ENCODE measurements at regions not wholly inside any gene's neighbourhood (a gene's known extent, or its start where the extent isn't known, plus 50 kb on each side); places are given as distances from the start of the nearest gene placed in this dataset.

DNA sequence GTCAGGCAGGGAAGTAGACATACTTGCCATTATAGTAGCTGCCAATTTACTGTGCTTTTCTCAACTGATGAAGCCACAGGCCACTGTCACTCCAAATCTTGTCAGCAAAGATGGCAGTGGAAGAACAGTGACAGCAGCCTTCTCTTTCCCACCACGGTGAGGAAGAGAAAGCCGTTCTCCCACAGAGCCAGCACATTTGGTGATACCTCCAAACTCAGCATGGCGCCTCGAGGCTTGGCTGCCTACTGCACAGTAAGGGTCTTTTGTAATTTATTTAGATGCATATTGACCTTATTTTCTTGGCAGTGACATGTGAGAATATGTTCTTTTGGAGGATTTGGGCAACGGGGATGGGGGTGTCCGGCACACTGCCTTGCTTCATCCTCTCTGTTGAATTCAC, 117.2 kb upstream of the CDH20 start:
- Mint-ChIP-seq H3K4me1 (no peaks in the 10 kb centered on the region), H3K27ac (no peak overlapping the region), H3K9me3 (no peaks in the 10 kb centered on the region), H3K27me3 (no peaks in the 10 kb centered on the region), H3K36me3 (ENCODE audit: low read depth) (no peaks in the 10 kb centered on the region), H3K4me3 (no peak overlapping the region)
- intact Hi-C loops (cut with micrococcal nuclease): no loop called here
- no peak for DNase-seq

DNA sequence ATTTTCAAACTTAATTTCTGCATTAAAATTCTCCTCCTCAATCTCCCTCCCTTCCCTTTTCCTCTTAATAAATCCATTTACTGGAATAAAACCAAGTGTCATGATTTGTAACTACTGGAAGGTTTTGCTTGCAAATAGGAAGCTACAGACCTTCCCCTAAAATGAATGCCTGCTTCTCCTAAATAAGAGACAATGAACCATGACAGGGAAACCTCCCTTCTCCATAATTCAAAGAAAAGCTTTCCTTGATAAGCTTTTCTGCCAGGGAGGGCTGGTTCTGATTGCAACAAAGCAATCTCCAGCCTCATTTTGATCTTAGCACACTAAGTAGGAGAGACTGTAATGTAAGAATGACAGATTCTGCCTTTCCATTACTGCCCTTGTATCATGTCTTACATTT, 111.0 kb upstream of the CDH20 start:
- H3K27me3 Mint-ChIP-seq: no peaks in the 10 kb centered on the region
- peaks cover 4% of the 10 kb centered on the region for H3K9me3 Mint-ChIP-seq
- intact Hi-C loops (cut with micrococcal nuclease): no loop called here
- H3K27ac Mint-ChIP-seq: no peak overlapping the region
- DNase-seq: no peak
- no peaks in the 10 kb centered on the region for H3K4me1 Mint-ChIP-seq
- no peaks in the 10 kb centered on the region for H3K36me3 Mint-ChIP-seq (ENCODE audit: low read depth)
- no peak overlapping the region for H3K4me3 Mint-ChIP-seq

DNA sequence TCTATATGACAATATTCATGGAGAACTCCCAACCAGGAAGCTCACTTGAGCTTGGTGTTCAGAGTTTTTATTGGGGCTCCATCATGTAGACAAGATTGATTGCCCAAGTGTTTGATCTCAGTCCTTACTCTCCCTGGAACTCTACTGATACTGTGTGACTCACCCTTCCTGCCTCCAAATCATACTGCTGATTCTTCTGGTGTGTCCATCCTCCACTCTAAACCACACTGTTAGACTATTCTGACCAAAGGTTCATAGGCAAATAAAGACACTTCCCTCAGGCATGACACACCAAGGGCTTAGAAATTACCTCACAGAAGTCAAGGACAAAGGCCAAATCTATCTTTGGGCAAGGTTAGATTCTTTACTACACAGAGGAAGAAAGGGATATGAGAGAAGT, 107.9 kb upstream of the CDH20 start:
- intact Hi-C loops (cut with micrococcal nuclease): no loop called here
- DNase-seq: no peak
- H3K36me3 Mint-ChIP-seq (ENCODE audit: low read depth): no peaks in the 10 kb centered on the region
- H3K9me3 Mint-ChIP-seq: peaks cover 4% of the 10 kb centered on the region
- no peak overlapping the region for H3K27ac Mint-ChIP-seq
- H3K27me3 Mint-ChIP-seq: no peaks in the 10 kb centered on the region
- no peaks in the 10 kb centered on the region for H3K4me1 Mint-ChIP-seq
- no peak overlapping the region for H3K4me3 Mint-ChIP-seq

DNA sequence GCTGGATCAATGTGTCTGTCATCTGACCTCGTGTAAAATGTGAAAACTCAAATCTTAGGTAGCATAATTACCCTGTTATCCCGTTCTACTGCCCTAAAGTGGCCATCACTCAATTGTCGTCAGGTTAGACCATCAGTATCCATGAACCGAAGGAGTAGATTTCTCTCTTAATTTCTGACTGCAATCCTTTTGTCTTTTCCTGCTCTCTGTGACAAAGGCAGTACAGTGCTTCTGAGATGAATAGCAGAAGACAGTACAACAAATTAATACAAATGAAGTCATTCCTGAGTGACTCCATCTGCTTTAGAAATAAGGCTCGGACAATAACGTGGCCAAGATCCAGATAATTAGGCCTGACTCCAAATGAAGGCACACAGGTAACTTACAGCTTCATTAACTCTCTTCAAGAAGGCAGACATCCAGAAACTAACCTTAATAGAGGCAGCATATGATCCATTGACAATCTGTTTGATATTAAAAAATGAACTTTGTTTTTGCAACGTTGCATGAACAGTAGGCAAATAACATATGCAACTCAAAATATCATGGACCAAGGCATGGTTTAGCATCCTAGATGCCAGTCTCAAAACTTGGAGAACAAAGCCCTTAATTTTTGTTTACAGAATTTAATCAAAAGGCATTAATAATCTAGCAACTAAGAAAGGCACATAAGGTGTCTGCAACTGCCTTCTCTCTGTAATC, 96.7 kb upstream of the CDH20 start:
- intact Hi-C loops (cut with micrococcal nuclease): no loop called here
- no peak for DNase-seq
- Mint-ChIP-seq H3K36me3 (ENCODE audit: low read depth) (no peaks in the 10 kb centered on the region), H3K9me3 (no peaks in the 10 kb centered on the region), H3K4me3 (no peak overlapping the region), H3K27me3 (no peaks in the 10 kb centered on the region), H3K4me1 (no peaks in the 10 kb centered on the region), H3K27ac (no peak overlapping the region)

DNA sequence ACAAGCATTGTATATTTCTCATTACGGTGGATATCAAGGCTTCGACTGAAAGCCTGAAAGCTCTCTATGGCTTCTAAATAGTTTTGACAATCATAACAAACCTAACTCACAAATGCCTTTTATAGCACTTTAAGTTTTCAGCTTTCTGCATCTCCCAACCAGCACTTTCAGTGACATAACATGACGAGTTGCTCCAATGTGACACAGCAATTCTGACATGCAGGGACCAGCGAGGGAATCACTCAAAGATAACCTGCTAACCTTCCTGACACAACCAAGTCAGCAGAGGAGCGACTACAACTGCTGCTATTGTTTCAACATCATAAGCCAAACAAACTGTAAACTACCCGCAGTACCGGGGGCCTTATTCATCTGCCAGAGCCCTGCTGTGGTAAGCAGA, 95.7 kb upstream of the CDH20 start:
- Mint-ChIP-seq H3K4me3 (no peak overlapping the region), H3K27me3 (no peaks in the 10 kb centered on the region), H3K27ac (no peak overlapping the region), H3K9me3 (no peaks in the 10 kb centered on the region), H3K4me1 (no peaks in the 10 kb centered on the region), H3K36me3 (ENCODE audit: low read depth) (no peaks in the 10 kb centered on the region)
- no peak for DNase-seq
- intact Hi-C loops (cut with micrococcal nuclease): no loop called here

DNA sequence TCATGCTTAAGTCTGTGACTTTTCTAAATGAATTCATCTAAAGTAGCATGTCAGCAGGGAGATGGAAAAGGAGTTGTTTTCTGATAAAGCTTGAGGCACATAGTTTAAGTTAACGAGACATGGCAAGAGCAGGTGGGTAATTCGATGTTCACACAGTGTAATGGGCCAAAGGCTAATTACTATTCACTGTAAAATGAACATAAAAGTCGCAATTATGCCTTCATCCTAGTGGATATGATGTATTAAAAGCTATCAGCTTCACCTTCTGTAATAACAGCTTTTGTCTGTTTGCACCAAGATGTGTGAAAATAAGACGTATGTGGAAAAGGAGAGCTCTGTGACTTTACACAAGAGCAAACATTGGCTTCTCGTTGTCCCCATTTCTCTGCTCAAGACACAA, 94.2 kb upstream of the CDH20 start:
- Mint-ChIP-seq H3K27ac (no peak overlapping the region), H3K27me3 (no peaks in the 10 kb centered on the region), H3K9me3 (no peaks in the 10 kb centered on the region), H3K4me3 (no peak overlapping the region), H3K4me1 (no peaks in the 10 kb centered on the region), H3K36me3 (ENCODE audit: low read depth) (no peaks in the 10 kb centered on the region)
- DNase-seq: no peak
- intact Hi-C loops (cut with micrococcal nuclease): no loop called here

DNA sequence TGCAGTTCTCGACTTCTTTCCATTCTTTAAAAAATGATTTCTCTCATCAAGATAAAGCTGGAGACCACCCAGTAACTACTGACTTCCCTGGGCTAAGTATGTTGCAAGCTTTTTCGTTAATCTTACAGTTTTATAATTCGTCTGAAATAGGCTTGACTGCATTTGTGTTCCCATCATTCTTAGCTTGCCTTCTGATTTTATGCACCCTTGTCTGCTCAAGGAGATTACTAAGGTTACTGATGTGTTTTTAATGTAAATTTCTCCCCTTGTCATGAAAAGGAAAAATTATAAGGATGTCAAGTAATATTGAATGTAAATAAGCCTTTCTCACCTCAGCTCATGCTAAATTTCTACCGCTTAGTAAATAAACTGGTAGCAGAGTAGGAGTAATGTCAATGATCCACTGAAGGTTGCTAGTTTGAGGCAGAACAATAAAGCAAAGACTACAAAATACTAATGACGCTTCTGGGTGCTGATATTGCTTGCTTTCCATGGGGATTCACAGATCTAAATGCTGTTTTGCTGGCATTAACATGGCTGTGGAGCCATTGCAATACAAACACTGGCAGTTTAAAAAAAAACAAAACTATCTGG, 91.9 kb upstream of the CDH20 start:
- Mint-ChIP-seq H3K4me3 (no peak overlapping the region), H3K4me1 (no peaks in the 10 kb centered on the region), H3K27ac (no peak overlapping the region), H3K9me3 (no peaks in the 10 kb centered on the region), H3K36me3 (ENCODE audit: low read depth) (no peaks in the 10 kb centered on the region), H3K27me3 (no peaks in the 10 kb centered on the region)
- intact Hi-C loops (cut with micrococcal nuclease): no loop called here
- no peak for DNase-seq

DNA sequence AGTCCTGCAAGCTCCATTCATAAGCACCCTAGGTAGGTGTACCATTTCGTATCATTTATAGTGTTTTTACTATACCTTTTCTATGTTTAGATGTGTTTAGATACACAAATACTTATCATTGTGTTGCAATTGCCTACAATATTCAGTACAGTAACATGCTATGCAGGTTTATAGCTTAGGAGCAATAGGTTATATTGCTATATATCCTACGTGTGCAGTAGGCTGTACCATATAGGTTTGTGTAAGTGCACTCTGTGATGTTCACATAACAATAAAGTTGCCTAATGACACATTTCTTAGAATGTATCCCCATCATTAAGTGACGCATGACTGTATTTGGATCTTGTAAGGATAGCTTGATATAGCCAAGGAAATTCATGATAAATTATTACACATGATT, 88.6 kb upstream of the CDH20 start:
- Mint-ChIP-seq H3K4me1 (no peaks in the 10 kb centered on the region), H3K27me3 (no peaks in the 10 kb centered on the region), H3K4me3 (no peak overlapping the region), H3K9me3 (no peaks in the 10 kb centered on the region), H3K27ac (no peak overlapping the region), H3K36me3 (ENCODE audit: low read depth) (no peaks in the 10 kb centered on the region)
- intact Hi-C loops (cut with micrococcal nuclease): no loop called here
- DNase-seq: no peak

DNA sequence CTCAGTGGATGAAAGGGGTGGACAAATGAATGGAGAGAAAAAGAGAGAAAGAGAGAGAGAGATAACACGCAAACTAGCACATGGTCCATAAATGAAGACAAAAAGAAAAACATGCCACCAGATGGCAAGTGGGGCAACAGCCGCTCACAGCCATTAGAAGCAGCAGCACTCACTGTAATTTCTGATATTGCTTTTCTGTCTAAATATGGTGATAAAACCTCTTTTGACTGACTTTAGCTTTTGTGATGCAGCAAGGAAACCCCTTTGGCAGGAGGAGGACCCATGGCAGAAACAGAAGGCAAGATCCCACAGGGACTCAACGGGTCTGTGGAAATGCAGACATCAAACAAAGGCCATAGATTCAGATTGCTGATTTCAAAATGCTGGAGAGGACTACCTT, 88.0 kb upstream of the CDH20 start:
- no peak for DNase-seq
- no peak overlapping the region for H3K27ac Mint-ChIP-seq
- no peaks in the 10 kb centered on the region for H3K27me3 Mint-ChIP-seq
- H3K9me3 Mint-ChIP-seq: no peaks in the 10 kb centered on the region
- H3K36me3 Mint-ChIP-seq (ENCODE audit: low read depth): no peaks in the 10 kb centered on the region
- H3K4me3 Mint-ChIP-seq: no peak overlapping the region
- no peaks in the 10 kb centered on the region for H3K4me1 Mint-ChIP-seq
- intact Hi-C loops (cut with micrococcal nuclease): no loop called here

DNA sequence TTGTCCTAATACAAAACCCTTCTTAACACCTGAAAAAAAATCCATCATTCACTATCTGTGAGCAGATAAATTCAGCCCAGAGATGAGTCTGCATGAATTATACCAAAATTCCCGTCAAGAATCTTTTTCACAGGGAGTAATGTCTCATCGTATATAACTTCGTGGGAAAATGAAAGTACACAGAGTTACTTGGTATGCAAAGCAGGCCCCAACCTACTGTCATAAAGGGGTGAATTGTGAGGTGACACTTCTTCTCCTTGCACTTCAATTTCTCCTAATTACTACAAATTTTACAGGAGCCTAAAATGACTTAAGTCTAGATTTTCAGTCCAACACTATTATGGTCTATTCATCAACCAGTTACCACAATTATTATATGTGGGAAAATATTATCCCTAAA, 84.6 kb upstream of the CDH20 start:
- H3K27ac Mint-ChIP-seq: no peak overlapping the region
- H3K4me3 Mint-ChIP-seq: no peak overlapping the region
- no peak for DNase-seq
- no peaks in the 10 kb centered on the region for H3K36me3 Mint-ChIP-seq (ENCODE audit: low read depth)
- no peaks in the 10 kb centered on the region for H3K27me3 Mint-ChIP-seq
- no peaks in the 10 kb centered on the region for H3K4me1 Mint-ChIP-seq
- no peaks in the 10 kb centered on the region for H3K9me3 Mint-ChIP-seq
- intact Hi-C loops (cut with micrococcal nuclease): no loop called here

DNA sequence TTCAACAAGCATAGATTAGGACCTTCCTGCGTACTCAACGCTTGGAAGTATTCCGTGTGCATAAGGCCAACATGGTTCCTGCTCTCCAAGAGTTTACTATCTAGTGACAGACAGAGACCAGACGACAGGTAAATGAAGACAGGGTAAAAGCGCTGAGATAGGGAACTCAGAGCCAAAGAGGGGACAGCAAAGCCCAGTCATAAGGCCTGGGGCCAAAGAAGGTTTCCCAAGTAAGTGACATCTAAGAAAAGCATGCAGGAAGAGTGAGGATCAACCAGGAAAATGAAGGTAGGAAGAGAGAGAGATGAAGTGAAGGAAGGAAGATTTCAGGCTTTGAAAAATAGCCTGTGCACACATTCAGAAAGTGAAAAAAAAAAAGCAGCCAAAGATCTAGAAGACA, 76.9 kb upstream of the CDH20 start:
- H3K27ac Mint-ChIP-seq: no peak overlapping the region
- intact Hi-C loops (cut with micrococcal nuclease): no loop called here

DNA sequence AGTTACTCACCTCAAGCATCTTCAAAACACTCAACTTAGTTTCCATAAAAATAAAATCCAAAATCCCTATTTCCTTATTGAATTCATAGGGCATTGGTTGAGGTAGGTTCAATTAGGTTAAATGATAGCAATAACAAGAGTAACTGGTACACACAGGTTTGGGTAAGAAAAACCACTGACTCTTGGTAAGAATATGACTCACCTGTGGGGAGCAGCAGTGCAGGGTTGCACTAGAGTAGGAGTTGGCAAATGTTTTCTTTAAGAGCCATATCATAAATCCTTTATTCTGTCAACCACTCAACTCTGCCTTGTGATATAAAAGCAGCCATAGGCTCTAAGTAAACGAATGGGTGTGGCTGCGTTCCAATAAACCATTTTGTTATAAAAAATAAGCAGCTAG, 71.4 kb upstream of the CDH20 start:
- no peaks in the 10 kb centered on the region for H3K27me3 Mint-ChIP-seq
- H3K4me1 Mint-ChIP-seq: no peaks in the 10 kb centered on the region
- intact Hi-C loops (cut with micrococcal nuclease): no loop called here
- no peak for DNase-seq
- no peaks in the 10 kb centered on the region for H3K36me3 Mint-ChIP-seq (ENCODE audit: low read depth)
- H3K27ac Mint-ChIP-seq: no peak overlapping the region
- no peak overlapping the region for H3K4me3 Mint-ChIP-seq
- H3K9me3 Mint-ChIP-seq: no peaks in the 10 kb centered on the region

More for the DNA sequence above, 76.9 kb upstream of the CDH20 start:
- no peaks in the 10 kb centered on the region for H3K27me3 Mint-ChIP-seq
- H3K4me3 Mint-ChIP-seq: no peak overlapping the region
- no peaks in the 10 kb centered on the region for H3K9me3 Mint-ChIP-seq
- no peaks in the 10 kb centered on the region for H3K4me1 Mint-ChIP-seq
- no peaks in the 10 kb centered on the region for H3K36me3 Mint-ChIP-seq (ENCODE audit: low read depth)
- no peak for DNase-seq

DNA sequence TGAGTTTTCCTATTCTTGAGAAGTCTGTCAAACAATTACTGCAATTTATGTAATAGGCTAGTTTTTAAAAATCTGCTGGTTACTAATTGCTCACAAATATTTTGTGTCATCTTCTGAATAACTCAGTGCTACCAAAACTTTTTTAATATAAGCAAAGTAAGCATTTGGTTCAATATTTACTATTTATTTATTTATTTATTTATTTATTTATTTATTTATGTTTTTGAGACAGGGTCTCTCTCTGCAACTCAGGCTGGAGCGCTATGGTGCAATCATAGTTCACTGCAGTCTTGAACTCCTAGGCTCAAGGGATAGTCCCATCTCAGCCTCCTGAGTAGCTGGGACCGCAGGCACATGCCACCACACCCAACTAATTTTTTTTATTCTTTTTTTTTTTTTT, 60.4 kb upstream of the CDH20 start:
- H3K4me3 Mint-ChIP-seq: no peak overlapping the region
- DNase-seq: no peak
- H3K9me3 Mint-ChIP-seq: no peaks in the 10 kb centered on the region
- H3K27me3 Mint-ChIP-seq: no peaks in the 10 kb centered on the region
- intact Hi-C loops (cut with micrococcal nuclease): no loop called here
- H3K4me1 Mint-ChIP-seq: no peaks in the 10 kb centered on the region
- no peak overlapping the region for H3K27ac Mint-ChIP-seq
- H3K36me3 Mint-ChIP-seq (ENCODE audit: low read depth): no peaks in the 10 kb centered on the region

DNA sequence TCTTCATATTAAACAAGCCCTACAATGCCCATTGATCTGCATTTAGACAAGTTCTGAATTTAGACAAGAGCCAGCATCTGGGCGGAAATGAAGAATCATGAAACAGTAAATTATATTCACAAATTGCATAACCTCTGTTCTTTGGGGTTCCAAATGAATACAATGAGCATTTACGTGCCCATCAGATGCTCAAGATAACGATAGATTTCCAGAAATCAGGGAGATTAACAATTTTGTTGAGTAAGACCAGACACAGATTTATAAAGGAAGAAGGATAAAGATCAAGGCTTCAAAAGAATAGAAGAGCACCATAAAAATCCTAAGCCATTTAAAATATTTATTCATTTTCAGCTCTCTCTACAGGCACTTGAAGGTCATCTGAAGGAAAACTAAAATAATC, 59.7 kb upstream of the CDH20 start:
- no peaks in the 10 kb centered on the region for H3K36me3 Mint-ChIP-seq (ENCODE audit: low read depth)
- H3K27ac Mint-ChIP-seq: no peak overlapping the region
- intact Hi-C loops (cut with micrococcal nuclease): no loop called here
- no peaks in the 10 kb centered on the region for H3K4me1 Mint-ChIP-seq
- H3K9me3 Mint-ChIP-seq: no peaks in the 10 kb centered on the region
- no peaks in the 10 kb centered on the region for H3K27me3 Mint-ChIP-seq
- no peak for DNase-seq
- no peak overlapping the region for H3K4me3 Mint-ChIP-seq

DNA sequence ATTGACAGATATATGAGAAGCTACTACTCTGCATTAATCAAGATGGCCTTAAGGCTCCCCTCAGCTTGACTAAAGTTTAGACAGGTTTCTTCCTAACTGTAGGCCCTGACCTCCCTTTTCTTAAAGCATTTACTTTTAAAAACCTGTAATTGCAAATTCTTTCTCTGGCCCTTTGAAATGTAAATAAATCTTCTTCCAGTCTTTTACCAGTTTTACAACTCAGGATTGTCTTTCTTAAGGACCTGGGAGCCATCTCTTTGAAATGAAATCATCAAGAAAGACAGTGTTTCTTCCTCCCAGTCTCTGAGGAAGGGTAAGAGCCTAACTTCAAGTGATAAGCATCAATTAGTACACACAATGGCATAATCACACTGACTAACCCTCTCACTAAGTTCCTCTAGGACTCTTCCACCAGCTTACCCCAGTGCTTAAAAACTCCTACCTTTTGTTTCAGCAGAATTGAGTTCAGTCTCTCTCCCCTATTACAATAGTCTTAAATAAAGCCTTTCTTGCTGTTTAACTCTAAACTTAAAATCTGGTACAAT, 58.7 kb upstream of the CDH20 start:
- H3K4me1 Mint-ChIP-seq: no peaks in the 10 kb centered on the region
- no peaks in the 10 kb centered on the region for H3K9me3 Mint-ChIP-seq
- H3K4me3 Mint-ChIP-seq: no peak overlapping the region
- no peaks in the 10 kb centered on the region for H3K27me3 Mint-ChIP-seq
- H3K27ac Mint-ChIP-seq: no peak overlapping the region
- intact Hi-C loops (cut with micrococcal nuclease): no loop called here
- no peak for DNase-seq
- H3K36me3 Mint-ChIP-seq (ENCODE audit: low read depth): no peaks in the 10 kb centered on the region
